ENCODE measurements at regions not wholly inside any gene's neighbourhood (a gene's known extent, or its start where the extent isn't known, plus 50 kb on each side); places are given as distances from the start of the nearest gene placed in this dataset.

DNA sequence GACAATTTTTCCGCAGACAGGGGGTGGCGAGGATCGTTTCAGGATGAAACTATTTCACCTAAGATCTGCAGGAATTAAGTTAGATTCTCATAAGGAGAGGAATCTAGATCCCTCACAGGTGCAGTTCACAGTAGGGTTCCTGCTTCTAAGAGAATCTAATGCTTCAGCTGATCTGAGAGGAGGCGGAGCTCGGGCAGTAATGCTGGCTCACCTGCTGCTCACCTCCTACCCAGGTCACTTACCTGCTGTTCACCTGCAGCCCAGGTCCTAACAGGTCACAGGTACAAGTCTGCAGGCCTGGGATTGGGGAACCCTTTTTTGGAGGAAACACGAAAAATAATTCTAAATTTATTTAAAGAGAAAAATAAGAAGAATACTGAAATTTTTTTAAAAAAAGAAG lies 406.8 kb downstream of the MCTP2 start:
- no peak for TF ChIP-seq CTCF (IDR thresholded peaks at IDR 0.05; ENCODE audit: low read length)
- no peak for TF ChIP-seq EZH2 (optimal IDR thresholded peaks at IDR 0.05; ENCODE audit: low read depth, low read length)
- no peak for TF ChIP-seq EZH2phosphoT487 (IDR thresholded peaks at IDR 0.05; ENCODE audit: low read length)
- no peak overlapping the region for H3K27ac ChIP-seq (ENCODE audit: low read length)
- no peak overlapping the region for H3K4me2 ChIP-seq (ENCODE audit: low read depth, low read length)

DNA sequence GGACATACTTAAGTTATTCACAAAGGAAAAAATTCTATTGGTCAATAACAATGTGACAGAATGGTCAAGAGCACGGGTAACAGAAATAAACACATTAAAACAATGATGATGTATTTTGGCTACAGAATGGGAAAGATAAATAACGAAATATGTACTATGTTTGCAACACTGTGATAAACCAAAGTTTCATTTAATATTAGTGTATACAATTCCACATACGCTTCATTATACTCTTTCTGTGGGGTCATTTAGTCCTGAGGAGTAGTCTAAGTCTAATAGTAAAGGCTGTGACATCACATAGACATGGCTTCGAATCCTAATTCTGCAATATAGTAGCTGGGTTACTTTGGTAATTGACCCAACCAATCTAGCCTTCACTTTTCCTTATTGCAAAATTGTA lies 408.3 kb downstream of the MCTP2 start:
- H3K9me3 ChIP-seq (replicated peaks; ENCODE audit: insufficient read depth, low read length) = no peaks in the 10 kb centered on the region
- H4K20me1 ChIP-seq (ENCODE audit: insufficient read depth, low read length) = no peaks in the 10 kb centered on the region
- no peak overlapping the region for H3K27ac ChIP-seq (ENCODE audit: low read length)
- H2AFZ ChIP-seq (ENCODE audit: low read length) = no peak overlapping the region
- H3K4me1 ChIP-seq (ENCODE audit: low read length) = no peaks in the 10 kb centered on the region
- H3K4me3 ChIP-seq (ENCODE audit: low read length) = no peak overlapping the region
- H3K79me2 ChIP-seq (ENCODE audit: low read length) = no peaks in the 10 kb centered on the region
- H3K9me2 ChIP-seq (replicated peaks; ENCODE audit: insufficient read depth, low read length) = no peaks in the 10 kb centered on the region
- H3F3A ChIP-seq (ENCODE audit: insufficient read depth, low read length) = no peaks in the 10 kb centered on the region
- H3K36me3 ChIP-seq (replicated peaks; ENCODE audit: insufficient read depth, low read length) = no peaks in the 10 kb centered on the region
- H3K4me2 ChIP-seq (ENCODE audit: low read depth, low read length) = no peak overlapping the region
- H3K27me3 ChIP-seq (replicated peaks; ENCODE audit: insufficient read depth, low read length) = no peaks in the 10 kb centered on the region
- TF ChIP-seq EZH2 (optimal IDR thresholded peaks at IDR 0.05; ENCODE audit: low read depth, low read length) (no peak), EZH2phosphoT487 (IDR thresholded peaks at IDR 0.05; ENCODE audit: low read length) (no peak), CTCF (IDR thresholded peaks at IDR 0.05; ENCODE audit: low read length) (no peak)
- no peak for DNase-seq
- no peak overlapping the region for H3K9ac ChIP-seq (ENCODE audit: low read length)

More for the DNA sequence above, 406.8 kb downstream of the MCTP2 start:
- Histone ChIP-seq H3K9me3 (replicated peaks; ENCODE audit: insufficient read depth, low read length) (no peaks in the 10 kb centered on the region), H3K27me3 (replicated peaks; ENCODE audit: insufficient read depth, low read length) (no peaks in the 10 kb centered on the region), H3F3A (ENCODE audit: insufficient read depth, low read length) (no peaks in the 10 kb centered on the region), H3K4me3 (ENCODE audit: low read length) (no peak overlapping the region), H4K20me1 (ENCODE audit: insufficient read depth, low read length) (no peaks in the 10 kb centered on the region), H3K9ac (ENCODE audit: low read length) (no peak overlapping the region), H2AFZ (ENCODE audit: low read length) (no peak overlapping the region), H3K9me2 (replicated peaks; ENCODE audit: insufficient read depth, low read length) (no peaks in the 10 kb centered on the region), H3K36me3 (replicated peaks; ENCODE audit: insufficient read depth, low read length) (no peaks in the 10 kb centered on the region), H3K4me1 (ENCODE audit: low read length) (no peaks in the 10 kb centered on the region), H3K79me2 (ENCODE audit: low read length) (no peaks in the 10 kb centered on the region)
- DNase-seq = no peak

DNA sequence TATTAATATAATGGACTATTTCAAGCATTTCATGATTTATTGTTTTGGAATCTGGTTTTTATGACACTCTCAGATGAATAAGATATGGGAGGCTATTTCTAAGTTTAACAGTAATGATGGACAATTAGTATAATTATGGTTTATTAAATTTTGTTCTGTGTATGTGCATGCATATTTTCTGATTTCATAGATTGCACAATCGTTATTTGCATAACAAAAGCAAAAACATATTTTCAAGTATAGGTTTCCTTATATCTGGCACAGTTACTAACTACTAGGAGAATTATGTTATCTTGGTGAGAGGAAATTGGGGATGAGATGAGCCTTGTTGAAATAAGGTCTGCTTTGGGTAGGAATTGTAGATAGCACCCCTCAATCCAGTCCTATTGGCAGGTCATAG lies 413.1 kb downstream of the MCTP2 start:
- TF ChIP-seq CTCF (IDR thresholded peaks at IDR 0.05; ENCODE audit: low read length) = no peak
- no peak for TF ChIP-seq EZH2phosphoT487 (IDR thresholded peaks at IDR 0.05; ENCODE audit: low read length)
- no peak for TF ChIP-seq EZH2 (optimal IDR thresholded peaks at IDR 0.05; ENCODE audit: low read depth, low read length)
- no peaks in the 10 kb centered on the region for H3K9me2 ChIP-seq (replicated peaks; ENCODE audit: insufficient read depth, low read length)
- no peaks in the 10 kb centered on the region for H4K20me1 ChIP-seq (ENCODE audit: insufficient read depth, low read length)
- no peak overlapping the region for H3K4me3 ChIP-seq (ENCODE audit: low read length)
- no peaks in the 10 kb centered on the region for H3K79me2 ChIP-seq (ENCODE audit: low read length)
- H3K4me1 ChIP-seq (ENCODE audit: low read length) = no peaks in the 10 kb centered on the region
- H3K27ac ChIP-seq (ENCODE audit: low read length) = no peak overlapping the region
- H3K27me3 ChIP-seq (replicated peaks; ENCODE audit: insufficient read depth, low read length) = no peaks in the 10 kb centered on the region
- no peaks in the 10 kb centered on the region for H3K9me3 ChIP-seq (replicated peaks; ENCODE audit: insufficient read depth, low read length)
- DNase-seq = no peak
- no peak overlapping the region for H2AFZ ChIP-seq (ENCODE audit: low read length)
- no peaks in the 10 kb centered on the region for H3K36me3 ChIP-seq (replicated peaks; ENCODE audit: insufficient read depth, low read length)
- H3K4me2 ChIP-seq (ENCODE audit: low read depth, low read length) = no peak overlapping the region
- H3F3A ChIP-seq (ENCODE audit: insufficient read depth, low read length) = no peaks in the 10 kb centered on the region
- H3K9ac ChIP-seq (ENCODE audit: low read length) = no peak overlapping the region

All from MM.1S (cell line).